ENCODE measurements at regions not wholly inside any gene's neighbourhood (a gene's known extent, or its start where the extent isn't known, plus 50 kb on each side); places are given as distances from the start of the nearest gene placed in this dataset.
A peak's percentile ranks its signal among the peaks of the same experiment; 100 is the strongest.

GRCh38 chr3:148331081-148331846 lies 366.4 kb upstream of the AGTR1 start:
- no peak for DNase-seq

GRCh38 chr3:148332509-148332908 lies 365.2 kb upstream of the AGTR1 start:
- DNase-seq, result no peak

DNA sequence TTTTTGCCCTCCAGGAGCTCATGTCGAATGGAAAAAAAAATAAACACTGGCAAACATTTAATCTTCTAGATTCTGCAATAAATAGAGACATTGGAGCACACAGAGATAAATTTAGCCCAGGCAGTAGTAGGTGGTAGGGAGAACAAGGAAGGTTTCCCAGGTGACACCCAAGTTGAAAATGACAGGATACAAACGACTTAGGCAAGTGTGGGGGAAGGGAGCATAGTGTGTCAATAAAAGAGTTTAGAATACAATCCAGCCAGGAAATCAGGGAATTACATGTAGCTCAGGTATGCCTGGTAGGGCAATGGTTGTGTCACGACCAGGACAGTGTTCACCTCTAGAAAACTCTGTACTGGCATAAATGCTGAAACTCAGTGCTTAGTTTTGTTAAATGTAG lies 364.6 kb upstream of the AGTR1 start:
- no peak for DNase-seq

DNA sequence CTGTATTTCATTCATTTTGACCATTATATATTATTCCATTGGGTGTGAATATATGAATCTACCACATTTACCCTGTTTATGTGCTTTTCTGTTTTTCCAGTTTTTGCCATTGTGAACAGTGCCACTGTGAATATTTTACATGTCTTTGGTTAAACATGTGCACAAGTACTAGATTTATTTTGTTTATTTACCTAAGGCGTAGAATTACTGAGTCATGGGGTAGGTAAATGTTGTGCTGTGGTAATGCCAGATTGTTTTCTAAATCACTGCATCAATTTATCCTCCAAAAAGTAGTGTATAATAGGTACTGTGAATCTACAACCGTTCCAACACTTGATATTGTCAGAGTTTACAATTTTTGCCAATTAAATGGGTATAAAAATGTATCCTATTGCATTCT lies 362.1 kb upstream of the AGTR1 start:
- DNase-seq, result no peak

- DNase-seq, result no peak
Measured at GRCh38 chr3:148343416-148343815, 354.3 kb upstream of the AGTR1 start.

GRCh38 chr3:148344521-148344920 lies 353.2 kb upstream of the AGTR1 start:
- DNase-seq, result no peak

GRCh38 chr3:148360051-148360450 lies 337.7 kb upstream of the AGTR1 start:
- DNase-seq, result no peak

GRCh38 chr3:148366743-148367410 lies 330.8 kb upstream of the AGTR1 start:
- no peak for DNase-seq

DNA sequence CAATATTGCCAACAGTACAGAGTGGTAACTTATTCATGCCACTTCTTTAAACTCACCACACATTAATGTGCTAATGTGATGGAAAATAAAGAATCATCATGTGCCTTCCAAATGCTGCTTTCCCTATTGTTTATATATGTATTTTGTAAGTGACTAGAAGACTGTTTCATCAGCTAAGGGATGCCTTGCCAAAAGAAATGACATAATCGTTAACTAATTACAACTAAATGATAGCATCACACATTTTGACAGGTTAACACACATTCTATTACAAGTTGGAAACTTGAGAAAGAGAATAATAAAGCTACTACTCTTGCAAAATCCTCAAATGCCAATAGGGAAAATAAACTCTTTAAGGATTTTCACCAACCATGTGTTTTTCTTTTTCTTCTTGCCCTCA lies 329.9 kb upstream of the AGTR1 start:
- DNase-seq, result no peak

DNA sequence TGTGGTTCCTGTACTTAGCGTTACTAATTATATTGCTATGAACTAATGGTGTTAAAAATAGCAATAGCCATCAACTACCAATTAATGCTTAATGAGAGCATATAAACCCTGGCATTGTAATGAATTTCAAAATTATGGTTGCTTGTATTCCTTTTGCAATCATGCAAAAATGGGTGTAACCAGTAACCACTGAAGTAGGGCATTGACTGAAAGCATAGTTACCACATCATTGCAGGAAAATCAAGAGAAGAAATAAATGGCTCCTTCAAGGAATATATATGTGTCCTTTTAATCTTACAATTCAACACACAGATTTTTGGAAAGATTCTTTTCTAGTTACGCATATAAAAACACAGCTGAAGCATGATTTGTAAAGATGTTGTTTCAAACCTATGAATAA lies 328.3 kb upstream of the AGTR1 start:
- DNase-seq, result no peak

DNA sequence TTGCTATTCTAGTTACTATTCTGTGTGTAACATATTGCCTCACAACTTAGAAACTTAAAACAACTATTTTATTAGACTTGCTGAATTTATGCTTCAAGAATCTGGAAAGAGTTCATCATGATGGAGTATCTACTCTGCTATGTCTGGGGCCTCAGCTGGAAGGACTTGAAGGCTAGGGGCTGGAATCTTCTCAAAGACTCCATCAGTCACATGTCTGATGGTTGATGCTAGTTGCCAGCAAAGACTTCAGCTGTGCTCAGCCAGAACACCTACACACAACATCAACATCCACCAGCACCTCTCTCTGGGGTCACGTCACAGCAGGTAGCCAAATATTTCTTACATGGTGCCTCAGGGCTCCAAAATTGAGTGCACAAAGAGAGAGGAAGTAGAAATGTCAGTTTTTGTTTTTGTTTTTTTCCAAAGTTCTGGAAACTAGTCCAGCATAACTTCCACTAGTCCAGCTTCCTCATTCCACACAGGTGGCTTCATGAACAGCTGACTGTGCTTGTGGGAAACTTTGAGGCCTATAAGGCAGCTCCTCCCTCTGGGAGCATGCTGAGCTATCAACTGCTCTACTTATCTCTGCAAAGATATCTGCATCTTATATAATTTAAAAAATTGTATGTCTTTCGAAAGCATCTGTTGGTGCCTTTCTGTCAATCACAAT lies 325.4 kb upstream of the AGTR1 start:
- DNase-seq, result peak; percentile 27

- DNase-seq, result no peak
Measured at GRCh38 chr3:148373961-148374360, 323.7 kb upstream of the AGTR1 start.

DNA sequence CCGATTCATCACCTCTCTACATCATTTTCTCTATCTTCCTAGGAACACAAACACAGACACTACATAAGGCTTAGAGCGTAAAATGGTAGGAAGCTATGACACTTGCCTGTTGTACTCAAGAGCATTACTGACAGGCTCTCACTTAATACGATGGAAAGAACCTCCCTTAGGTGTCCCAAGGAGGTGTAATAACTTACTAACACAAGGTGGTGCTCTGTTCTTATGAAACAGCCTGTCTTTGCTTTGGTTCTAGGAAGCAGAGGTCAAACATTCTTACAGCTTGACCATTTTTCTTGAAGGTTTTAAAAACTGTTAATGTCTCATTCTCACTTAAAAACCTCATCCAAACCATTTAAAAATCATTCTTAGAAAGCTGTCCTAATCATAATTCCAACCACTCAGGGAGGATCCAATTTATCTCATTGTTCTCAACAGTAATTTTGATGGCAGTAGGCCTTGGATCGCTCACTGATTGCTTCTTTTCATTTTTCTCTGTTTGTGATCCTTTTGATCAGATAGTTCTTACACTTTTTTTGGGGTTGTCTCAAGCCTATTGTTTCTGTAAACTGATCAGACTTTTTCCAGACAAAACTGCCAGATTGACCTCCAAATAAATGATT lies 317.8 kb upstream of the AGTR1 start:
- no peak for DNase-seq

- no peak for DNase-seq
Measured at GRCh38 chr3:148381051-148381450, 316.7 kb upstream of the AGTR1 start.

GRCh38 chr3:148389916-148390315 lies 307.8 kb upstream of the AGTR1 start:
- no peak for DNase-seq

GRCh38 chr3:148395821-148396220 lies 301.9 kb upstream of the AGTR1 start:
- DNase-seq, result no peak

DNA sequence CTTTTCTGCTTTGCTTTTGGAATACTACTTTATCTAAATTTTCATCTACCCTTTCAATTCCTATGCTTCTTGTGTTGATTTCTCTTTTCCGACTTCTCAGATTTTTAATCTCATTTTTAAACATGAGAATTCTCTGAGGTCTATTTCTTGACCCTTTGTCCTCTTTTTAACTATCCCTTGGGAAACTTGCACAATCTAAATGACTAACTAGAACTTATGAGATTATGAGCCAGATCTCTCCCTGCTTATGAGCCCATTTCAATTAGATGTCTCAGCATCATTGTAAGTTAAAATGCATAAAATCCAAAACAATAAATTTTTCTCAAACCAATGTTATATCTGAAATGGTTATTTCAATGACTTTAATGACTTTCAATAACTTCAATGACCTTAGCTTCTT lies 296.9 kb upstream of the AGTR1 start:
- no peak for DNase-seq

- DNase-seq, result no peak
Measured at GRCh38 chr3:148408667-148409066, 289.0 kb upstream of the AGTR1 start.

DNA sequence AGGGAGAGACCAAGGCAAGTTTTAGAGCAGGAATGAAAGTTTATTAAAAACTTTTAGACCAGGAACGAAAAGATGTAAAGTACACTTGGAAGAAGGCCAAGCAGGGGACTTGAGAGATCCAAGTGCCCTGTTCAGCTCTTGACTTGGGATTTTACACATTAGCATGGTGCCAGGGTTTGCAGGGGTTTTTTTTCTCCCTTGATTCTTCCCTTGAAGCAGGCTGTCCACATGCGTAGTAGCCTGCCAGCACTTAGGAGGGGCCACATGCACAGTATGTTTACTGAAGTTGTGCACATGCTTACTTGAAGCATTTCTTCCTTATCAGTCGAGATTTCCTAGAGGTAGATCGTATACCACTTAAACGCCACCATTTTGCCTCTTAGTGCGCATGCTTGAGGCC lies 277.5 kb upstream of the AGTR1 start:
- DNase-seq, result no peak

- DNase-seq, result no peak
Measured at GRCh38 chr3:148428862-148429605, 268.7 kb upstream of the AGTR1 start.

DNA sequence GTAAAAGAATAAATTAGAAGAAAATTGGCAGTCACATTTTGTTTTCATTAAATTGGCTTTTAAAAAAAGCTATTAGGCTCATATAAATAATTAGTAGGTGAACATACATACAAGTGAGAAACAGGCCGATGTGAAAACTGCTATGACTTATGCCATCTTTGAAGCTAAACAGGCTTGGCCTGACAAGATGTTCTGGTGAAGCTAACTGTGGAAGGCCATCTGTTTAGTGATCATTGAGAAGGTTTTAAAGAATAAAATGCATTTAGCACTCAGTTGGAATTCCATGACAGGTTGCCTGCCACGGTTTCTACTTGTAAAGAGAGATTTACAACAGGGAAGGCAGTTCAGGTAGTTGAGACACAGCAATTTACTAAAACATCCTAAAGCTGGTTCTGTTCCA lies 264.0 kb upstream of the AGTR1 start:
- no peak for DNase-seq

DNA sequence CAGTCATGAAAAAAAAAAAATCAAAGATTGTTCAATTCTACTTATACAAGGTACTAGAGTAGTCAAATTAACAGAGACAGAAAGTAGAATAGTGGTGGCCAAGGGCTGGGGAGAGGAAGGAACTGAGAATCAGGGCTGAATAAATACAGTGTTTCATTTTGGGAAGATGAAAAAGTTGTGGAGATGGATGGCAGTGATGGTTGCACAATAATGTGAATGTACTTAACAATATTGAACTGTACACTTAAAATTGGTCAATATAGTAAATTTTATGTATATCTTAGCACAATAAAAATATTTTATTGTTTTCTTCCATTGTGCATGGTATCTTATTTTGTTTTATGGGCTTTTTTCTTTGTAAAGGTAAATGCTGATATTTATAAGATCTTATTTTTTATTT lies 262.2 kb upstream of the AGTR1 start:
- no peak for DNase-seq

- DNase-seq, result no peak
Measured at GRCh38 chr3:148439254-148439822, 258.4 kb upstream of the AGTR1 start.
